Hematopoietic multipotent progenitor cell (in vitro differentiated cells): ENCODE measurements at regions not wholly inside any gene's neighbourhood (a gene's known extent, or its start where the extent isn't known, plus 50 kb on each side); places are given as distances from the start of the nearest gene placed in this dataset.
"Not testable (repeated sequence)": the region's sequence is repeated elsewhere in the genome, so short reads cannot be mapped to it uniquely, and the experiment has no call there.

ENCODE experiments used
- DNase-seq, 3 donors: peaks; one replicate each; pipeline ENCODE4 v3.0.0-alpha.2; 2011 to 2015; ENCODE audit warnings: low read depth in 2 of 3, low spot score in 2 of 3

GRCh38 chr21:16441789-16442188 lies 712.0 kb downstream of the USP25 start:
- DNase-seq, result no peak

- DNase-seq, result no peak
These were observed 724.6 kb downstream of the USP25 start for GRCh38 chr21:16454399-16454798.

- no peak for DNase-seq
These were observed 725.7 kb downstream of the USP25 start for GRCh38 chr21:16455526-16455925.

- DNase-seq, result no peak
These were observed 726.2 kb downstream of the USP25 start for GRCh38 chr21:16455978-16456377.

GRCh38 chr21:16457498-16457897 lies 727.7 kb downstream of the USP25 start:
- DNase-seq, result no peak

- no peak for DNase-seq
These were observed 731.2 kb downstream of the USP25 start for GRCh38 chr21:16460936-16461335.

GRCh38 chr21:16464211-16464889 lies 734.6 kb downstream of the USP25 start:
- DNase-seq, result not testable (repeated sequence)

- DNase-seq, result no peak
These were observed 738.4 kb downstream of the USP25 start for GRCh38 chr21:16468184-16468583.

- DNase-seq, result no peak
These were observed 744.2 kb downstream of the USP25 start for GRCh38 chr21:16473988-16474387.

- no peak for DNase-seq
These were observed 746.5 kb downstream of the USP25 start for GRCh38 chr21:16476056-16476825.

GRCh38 chr21:16488042-16488441 lies 758.3 kb downstream of the USP25 start:
- no peak for DNase-seq

GRCh38 chr21:16492356-16492755 lies 762.6 kb downstream of the USP25 start:
- no peak for DNase-seq

- DNase-seq, result peak in 1 of 3 donors; percentile 4
These were observed 763.1 kb downstream of the USP25 start for GRCh38 chr21:16492892-16493291.

GRCh38 chr21:16496609-16497008 lies 766.8 kb downstream of the USP25 start:
- DNase-seq, result no peak

- no peak for DNase-seq
These were observed 770.5 kb downstream of the USP25 start for GRCh38 chr21:16500271-16500670.

GRCh38 chr21:16502273-16502672 lies 772.5 kb downstream of the USP25 start:
- no peak for DNase-seq

GRCh38 chr21:16502897-16503296 lies 773.1 kb downstream of the USP25 start:
- no peak for DNase-seq

GRCh38 chr21:16504281-16504680 lies 774.5 kb downstream of the USP25 start:
- no peak for DNase-seq

- DNase-seq, result no peak
These were observed 775.0 kb downstream of the USP25 start for GRCh38 chr21:16504766-16505165.

- no peak for DNase-seq
These were observed 779.7 kb downstream of the USP25 start for GRCh38 chr21:16509476-16509875.

- no peak for DNase-seq
These were observed 784.5 kb downstream of the USP25 start for GRCh38 chr21:16514316-16514715.

GRCh38 chr21:16517383-16517782 lies 787.6 kb downstream of the USP25 start:
- no peak for DNase-seq
